Panc1 (cell line): ENCODE measurements at regions not wholly inside any gene's neighbourhood (a gene's known extent, or its start where the extent isn't known, plus 50 kb on each side); places are given as distances from the start of the nearest gene placed in this dataset.

ENCODE experiments used
- ATAC-seq: fragments of 200-7000 bp; cut with Tn5 transposase; 2 replicates; pipeline ENCODE4 v1.9.1; 2020; ENCODE audit warnings: mild to moderate bottlenecking, moderate library complexity
- BruUV-seq: library from RNA; stranded (reverse); fragments of 400-500 nt; replicated peaks from 2 replicates; lab custom pipeline; 2021; lab: Mats Ljungman, UMichigan
- CTCF ChIA-PET: fragments of 300-600 bp; sonication (Branson Sonifier 250); formaldehyde crosslinking; loops from one replicate; lab custom pipeline; 2022; ENCODE audit warnings: antibody characterized with exemption; lab: Charles Lee
- POLR2A ChIA-PET: fragments of 300-600 bp; sonication (Branson Sonifier 250); formaldehyde crosslinking; loops from one replicate; lab custom pipeline; 2022; ENCODE audit warnings: antibody characterized with exemption; lab: Charles Lee
- DNase-seq: peaks from one replicate; pipeline ENCODE4 v3.0.0-alpha.2; 2010; ENCODE audit warnings: low read depth, low spot score
- H3K27ac ChIP-seq: 2 replicates; pipeline ENCODE4 v1.5.1; 2011; ENCODE audit warnings: mild to moderate bottlenecking, low read length, inconsistent platforms
- H3K27me3 ChIP-seq: fragments of 200-500 bp; sonication (Bioruptor generic); 2 replicates; pipeline ENCODE4 v1.6.0; 2014; ENCODE audit warnings: low read length, inconsistent platforms; ENCODE audit not compliant: control insufficient read depth, insufficient read depth
- H3K36me3 ChIP-seq: fragments of 200-500 bp; sonication (Bioruptor generic); 2 replicates; pipeline ENCODE4 v1.5.1; 2014; ENCODE audit warnings: inconsistent platforms, mild to moderate bottlenecking, low read length, moderate library complexity; ENCODE audit not compliant: control insufficient read depth, insufficient read depth
- H3K4me1 ChIP-seq: 2 replicates; pipeline ENCODE4 v1.5.1; 2011; ENCODE audit warnings: inconsistent platforms, mild to moderate bottlenecking, low read length, moderate library complexity; ENCODE audit not compliant: control insufficient read depth, insufficient read depth
- H3K4me3 ChIP-seq, 2 experiments: 2 replicates each; pipeline ENCODE4 v1.5.1; 2011 to 2012; ENCODE audit warnings: low read depth in 2 of 2, low read length in 2 of 2, mild to moderate bottlenecking in 2 of 2, inconsistent platforms in 1 of 2, moderate library complexity in 1 of 2
- H3K9me3 ChIP-seq: fragments of 200-500 bp; sonication (Bioruptor generic); 2 replicates; pipeline ENCODE4 v1.5.1; 2014; ENCODE audit warnings: low read depth, mild to moderate bottlenecking, inconsistent platforms, low read length, moderate library complexity; ENCODE audit not compliant: control insufficient read depth, insufficient read depth
- POLR2AphosphoS5 ChIP-seq: IDR thresholded peaks from 2 replicates; pipeline ENCODE4 v1.6.1; 2012; ENCODE audit warnings: mild to moderate bottlenecking, low read depth, low read length, moderate library complexity
- SIN3A ChIP-seq: IDR thresholded peaks from 2 replicates; pipeline ENCODE4 v1.6.1; 2012; ENCODE audit warnings: low read depth, mild to moderate bottlenecking, low read length, moderate library complexity, borderline replicate concordance; ENCODE audit not compliant: insufficient read depth
- TCF7L2 ChIP-seq: IDR thresholded peaks from 2 replicates; pipeline ENCODE4 v1.6.1; 2011; ENCODE audit warnings: mild to moderate bottlenecking, low read depth, low read length, inconsistent platforms
- in situ Hi-C: cut with HindIII; loops from 2 replicates; pipeline ENCODE4 v1.10.0; 2016; ENCODE audit warnings: low sequenced_read_pairs, low pct_unique_long_range_greater_than_20kb
- intact Hi-C: fragments of 100-400 bp; cut with micrococcal nuclease; formaldehyde crosslinking; loops from one replicate; pipeline ENCODE4 v1.10.0; 2022; ENCODE audit not compliant: unreplicated experiment
- TF ChIP-seq, protein P1 (sequence below), 2 experiments: IDR thresholded peaks; 2 replicates each; pipeline ENCODE4 v1.6.1; 2011 to 2012; ENCODE audit warnings: low read depth in 2 of 2, control low read depth in 1 of 2, low read length in 1 of 2, mild to moderate bottlenecking in 1 of 2, moderate library complexity in 1 of 2; ENCODE audit not compliant: insufficient read depth in 1 of 2
- TF ChIP-seq, protein P2 (sequence below): fragments of 450-650 bp; IDR thresholded peaks from 2 replicates; pipeline ENCODE4 v1.5.1; 2017; ENCODE audit warnings: mild to moderate bottlenecking

DNA sequence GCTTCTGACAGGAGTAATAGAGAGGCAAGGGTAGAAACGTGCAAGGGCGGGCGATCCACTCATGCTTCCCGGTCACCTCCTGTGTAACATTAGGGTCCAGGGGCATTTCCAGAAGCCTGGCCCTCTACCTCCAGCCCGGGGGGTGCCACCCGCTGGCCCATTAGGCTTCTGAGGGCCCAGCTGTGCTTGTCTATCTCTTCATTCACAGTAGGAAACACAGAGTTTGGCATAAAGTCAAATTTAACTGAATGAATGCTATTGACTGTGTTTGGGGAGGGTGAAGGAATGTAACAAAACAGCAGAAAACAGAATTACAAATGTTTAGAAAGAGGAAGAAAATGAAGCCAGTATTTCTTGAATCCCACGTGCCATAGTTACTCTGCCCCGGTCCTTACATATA, 112.4 kb upstream of the SLC66A3 start:
- POLR2A ChIA-PET: interaction anchor here (0.6 kb wide), 1 partner anchor 15 kb away, joined by 3 read pairs; no protein-coding TSS in a partner anchor
- in situ Hi-C loops: no loop called here
- TF ChIP-seq SIN3A (no peak), TCF7L2 (no peak), POLR2AphosphoS5 (no peak)
- TF ChIP-seq, protein P1, sequence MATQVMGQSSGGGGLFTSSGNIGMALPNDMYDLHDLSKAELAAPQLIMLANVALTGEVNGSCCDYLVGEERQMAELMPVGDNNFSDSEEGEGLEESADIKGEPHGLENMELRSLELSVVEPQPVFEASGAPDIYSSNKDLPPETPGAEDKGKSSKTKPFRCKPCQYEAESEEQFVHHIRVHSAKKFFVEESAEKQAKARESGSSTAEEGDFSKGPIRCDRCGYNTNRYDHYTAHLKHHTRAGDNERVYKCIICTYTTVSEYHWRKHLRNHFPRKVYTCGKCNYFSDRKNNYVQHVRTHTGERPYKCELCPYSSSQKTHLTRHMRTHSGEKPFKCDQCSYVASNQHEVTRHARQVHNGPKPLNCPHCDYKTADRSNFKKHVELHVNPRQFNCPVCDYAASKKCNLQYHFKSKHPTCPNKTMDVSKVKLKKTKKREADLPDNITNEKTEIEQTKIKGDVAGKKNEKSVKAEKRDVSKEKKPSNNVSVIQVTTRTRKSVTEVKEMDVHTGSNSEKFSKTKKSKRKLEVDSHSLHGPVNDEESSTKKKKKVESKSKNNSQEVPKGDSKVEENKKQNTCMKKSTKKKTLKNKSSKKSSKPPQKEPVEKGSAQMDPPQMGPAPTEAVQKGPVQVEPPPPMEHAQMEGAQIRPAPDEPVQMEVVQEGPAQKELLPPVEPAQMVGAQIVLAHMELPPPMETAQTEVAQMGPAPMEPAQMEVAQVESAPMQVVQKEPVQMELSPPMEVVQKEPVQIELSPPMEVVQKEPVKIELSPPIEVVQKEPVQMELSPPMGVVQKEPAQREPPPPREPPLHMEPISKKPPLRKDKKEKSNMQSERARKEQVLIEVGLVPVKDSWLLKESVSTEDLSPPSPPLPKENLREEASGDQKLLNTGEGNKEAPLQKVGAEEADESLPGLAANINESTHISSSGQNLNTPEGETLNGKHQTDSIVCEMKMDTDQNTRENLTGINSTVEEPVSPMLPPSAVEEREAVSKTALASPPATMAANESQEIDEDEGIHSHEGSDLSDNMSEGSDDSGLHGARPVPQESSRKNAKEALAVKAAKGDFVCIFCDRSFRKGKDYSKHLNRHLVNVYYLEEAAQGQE (IDR thresholded peaks at IDR 0.05; ENCODE audit: insufficient read depth in 1 of 2, low read depth in 2 of 2, low read length in 1 of 2): no peak
- TF ChIP-seq, protein P2, sequence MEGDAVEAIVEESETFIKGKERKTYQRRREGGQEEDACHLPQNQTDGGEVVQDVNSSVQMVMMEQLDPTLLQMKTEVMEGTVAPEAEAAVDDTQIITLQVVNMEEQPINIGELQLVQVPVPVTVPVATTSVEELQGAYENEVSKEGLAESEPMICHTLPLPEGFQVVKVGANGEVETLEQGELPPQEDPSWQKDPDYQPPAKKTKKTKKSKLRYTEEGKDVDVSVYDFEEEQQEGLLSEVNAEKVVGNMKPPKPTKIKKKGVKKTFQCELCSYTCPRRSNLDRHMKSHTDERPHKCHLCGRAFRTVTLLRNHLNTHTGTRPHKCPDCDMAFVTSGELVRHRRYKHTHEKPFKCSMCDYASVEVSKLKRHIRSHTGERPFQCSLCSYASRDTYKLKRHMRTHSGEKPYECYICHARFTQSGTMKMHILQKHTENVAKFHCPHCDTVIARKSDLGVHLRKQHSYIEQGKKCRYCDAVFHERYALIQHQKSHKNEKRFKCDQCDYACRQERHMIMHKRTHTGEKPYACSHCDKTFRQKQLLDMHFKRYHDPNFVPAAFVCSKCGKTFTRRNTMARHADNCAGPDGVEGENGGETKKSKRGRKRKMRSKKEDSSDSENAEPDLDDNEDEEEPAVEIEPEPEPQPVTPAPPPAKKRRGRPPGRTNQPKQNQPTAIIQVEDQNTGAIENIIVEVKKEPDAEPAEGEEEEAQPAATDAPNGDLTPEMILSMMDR: no peak

DNA sequence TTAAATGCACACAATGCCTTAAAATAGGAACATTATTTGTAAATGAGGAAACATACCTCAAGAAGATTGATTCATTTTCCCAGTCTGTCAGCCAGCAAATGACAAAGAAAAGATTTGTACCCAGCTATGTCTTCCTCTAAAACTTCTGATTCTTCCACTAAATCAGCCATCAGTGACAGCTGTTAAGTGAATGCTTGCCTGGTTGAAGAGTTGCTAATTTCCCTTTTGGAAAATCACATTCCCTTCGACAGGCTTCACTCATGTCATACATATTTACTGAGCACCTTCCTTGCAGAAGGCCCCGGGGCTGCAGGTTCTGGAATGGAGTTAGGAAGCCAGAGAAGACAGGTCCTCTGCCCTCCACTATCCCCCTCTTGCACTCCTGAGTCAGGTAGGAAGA, 112.0 kb upstream of the SLC66A3 start:
- H3K4me1 ChIP-seq: no peaks in the 10 kb centered on the region
- peaks cover 6% of the 10 kb centered on the region; the same call in 1 of the 2 replicates for H3K9me3 ChIP-seq
- DNase-seq (no peak), ATAC-seq (no peak)
- ChIA-PET POLR2A (interaction anchor here (0.6 kb wide), 1 partner anchor 16 kb away, joined by 3 read pairs; no protein-coding TSS in a partner anchor), CTCF (no interaction called here)
- H3K27ac ChIP-seq: no peak overlapping the region
- H3K27me3 ChIP-seq: 0 out of 2 replicates have a peak, but pooled peaks cover 2% of the 10 kb centered on the region
- intact Hi-C loops: no loop called here
- in situ Hi-C loops: no loop called here
- no TSS peak for BruUV-seq
- H3K4me3 ChIP-seq: no peak overlapping the region
- no peak for TF ChIP-seq TCF7L2
- TF ChIP-seq, protein P1 (IDR thresholded peaks at IDR 0.05; ENCODE audit: insufficient read depth in 1 of 2, low read depth in 2 of 2, low read length in 1 of 2): no peak
- TF ChIP-seq POLR2AphosphoS5: no peak
- TF ChIP-seq SIN3A: no peak
- TF ChIP-seq, protein P2: no peak
- H3K36me3 ChIP-seq: no peaks in the 10 kb centered on the region

More for the DNA sequence above, 112.4 kb upstream of the SLC66A3 start:
- CTCF ChIA-PET: no interaction called here
- H3K9me3 ChIP-seq: peaks cover 6% of the 10 kb centered on the region; the same call in 1 of the 2 replicates
- no TSS peak for BruUV-seq
- H3K27me3 ChIP-seq: 0 out of 2 replicates have a peak, but pooled peaks cover 2% of the 10 kb centered on the region
- no peak for ATAC-seq
- DNase-seq: no peak
- intact Hi-C loops: no loop called here
- no peaks in the 10 kb centered on the region for H3K36me3 ChIP-seq
- H3K4me3 ChIP-seq: no peak overlapping the region
- H3K4me1 ChIP-seq: no peaks in the 10 kb centered on the region
- no peak overlapping the region for H3K27ac ChIP-seq
